NCI-H526 (cell line): ENCODE measurements at regions not wholly inside any gene's neighbourhood (a gene's known extent, or its start where the extent isn't known, plus 50 kb on each side); places are given as distances from the start of the nearest gene placed in this dataset.
"Not testable (repeated sequence)": the region's sequence is repeated elsewhere in the genome, so short reads cannot be mapped to it uniquely, and the experiment has no call there.

Experiments used
- DNase-seq, 2 experiments: peaks; one replicate each; lab custom pipeline; 2025; lab: John Stamatoyannopoulos, UW

- DNase-seq: no peak
Observed at GRCh38 chr3:59189939-59190338, 140.1 kb upstream of the CFAP20DC start.

GRCh38 chr3:59189526-59189925, 139.7 kb upstream of the CFAP20DC start:
- no peak for DNase-seq

GRCh38 chr3:59186725-59187124, 136.9 kb upstream of the CFAP20DC start:
- no peak for DNase-seq

- DNase-seq: no peak
Observed at GRCh38 chr3:59185591-59186369, 136.0 kb upstream of the CFAP20DC start.

GRCh38 chr3:59180006-59180405, 130.2 kb upstream of the CFAP20DC start:
- no peak for DNase-seq

GRCh38 chr3:59178698-59179097, 128.9 kb upstream of the CFAP20DC start:
- no peak for DNase-seq

- DNase-seq: no peak
Observed at GRCh38 chr3:59171491-59171890, 121.7 kb upstream of the CFAP20DC start.

GRCh38 chr3:59170166-59170565, 120.3 kb upstream of the CFAP20DC start:
- DNase-seq: not testable (repeated sequence)

GRCh38 chr3:59167756-59168155, 117.9 kb upstream of the CFAP20DC start:
- no peak for DNase-seq

- no peak for DNase-seq
Observed at GRCh38 chr3:59163953-59164352, 114.1 kb upstream of the CFAP20DC start.

GRCh38 chr3:59161048-59161447, 111.2 kb upstream of the CFAP20DC start:
- DNase-seq: no peak

GRCh38 chr3:59160133-59160746, 110.4 kb upstream of the CFAP20DC start:
- DNase-seq: no peak

- no peak for DNase-seq
Observed at GRCh38 chr3:59153648-59154047, 103.8 kb upstream of the CFAP20DC start.

- DNase-seq: no peak
Observed at GRCh38 chr3:59152943-59153342, 103.1 kb upstream of the CFAP20DC start.

GRCh38 chr3:59150039-59150438, 100.2 kb upstream of the CFAP20DC start:
- DNase-seq: no peak

- DNase-seq: no peak
Observed at GRCh38 chr3:59149166-59149565, 99.3 kb upstream of the CFAP20DC start.

GRCh38 chr3:59143447-59143846, 93.6 kb upstream of the CFAP20DC start:
- no peak for DNase-seq

GRCh38 chr3:59142556-59142955, 92.7 kb upstream of the CFAP20DC start:
- DNase-seq: peak in 1 of 2 experiments; percentile 24

GRCh38 chr3:59138966-59139365, 89.1 kb upstream of the CFAP20DC start:
- no peak for DNase-seq

GRCh38 chr3:59137415-59137814, 87.6 kb upstream of the CFAP20DC start:
- no peak for DNase-seq

- DNase-seq: no peak
Observed at GRCh38 chr3:59136081-59136480, 86.3 kb upstream of the CFAP20DC start.

GRCh38 chr3:59135096-59135495, 85.3 kb upstream of the CFAP20DC start:
- DNase-seq: no peak

- DNase-seq: no peak
Observed at GRCh38 chr3:59133311-59133710, 83.5 kb upstream of the CFAP20DC start.
